CD4-positive, alpha-beta T cell treated with Interleukin-12 subunit alpha and Interleukin-12 subunit beta, for 1 hour (primary cell): ENCODE measurements at regions not wholly inside any gene's neighbourhood (a gene's known extent, or its start where the extent isn't known, plus 50 kb on each side); places are given as distances from the start of the nearest gene placed in this dataset.
"Not testable (repeated sequence)": the region's sequence is repeated elsewhere in the genome, so short reads cannot be mapped to it uniquely, and the experiment has no call there.

Experiments
- DNase-seq: peaks from one replicate; pipeline ENCODE4 v3.0.0-alpha.2; 2020

GRCh38 chr6:140201787-140202458 lies 827.5 kb upstream of the CITED2 start:
- DNase-seq = no peak

GRCh38 chr6:140193269-140193668 lies 818.8 kb upstream of the CITED2 start:
- DNase-seq = no peak

DNA sequence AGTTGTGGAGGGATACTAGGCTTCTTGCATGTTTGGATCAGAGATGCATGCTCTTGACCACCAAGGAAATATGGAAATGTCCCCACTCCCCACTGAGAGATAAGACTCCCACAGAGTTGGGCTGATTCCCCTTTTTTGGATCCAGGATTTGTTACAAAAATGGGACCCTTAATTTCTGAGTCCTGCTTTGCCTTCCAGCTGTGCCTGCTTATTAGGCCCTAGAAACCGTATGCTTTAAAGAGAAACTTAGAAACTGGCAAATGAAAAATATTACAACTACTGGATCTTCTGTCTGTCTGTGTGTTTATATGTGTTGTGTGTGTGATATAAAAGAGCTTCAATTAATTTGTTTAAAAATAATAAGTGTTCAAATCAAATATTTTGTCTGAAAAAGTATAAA lies 817.6 kb upstream of the CITED2 start:
- DNase-seq = no peak

DNA sequence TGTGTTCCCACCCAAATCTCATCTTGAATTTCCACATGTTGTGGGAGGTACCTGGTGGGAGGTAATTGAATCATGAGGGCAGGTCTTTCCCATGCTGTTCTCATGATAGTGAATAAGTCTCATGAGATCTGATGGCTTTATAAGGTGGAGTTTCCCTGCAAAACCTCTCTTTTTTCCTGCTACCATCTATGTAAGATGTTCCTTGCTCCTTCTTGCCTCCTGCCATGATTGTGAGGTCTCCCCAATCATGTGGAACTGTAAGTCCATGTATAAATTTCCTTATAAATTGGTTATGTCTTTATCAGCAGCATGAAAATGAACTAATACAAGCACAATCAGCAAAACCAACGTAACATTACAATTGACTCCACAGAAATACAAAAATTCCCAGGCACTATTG lies 814.8 kb upstream of the CITED2 start:
- DNase-seq = not testable (repeated sequence)

- no peak for DNase-seq
Observed at GRCh38 chr6:140185991-140186390, 811.5 kb upstream of the CITED2 start.

- no peak for DNase-seq
Observed at GRCh38 chr6:140183881-140184280, 809.4 kb upstream of the CITED2 start.

DNA sequence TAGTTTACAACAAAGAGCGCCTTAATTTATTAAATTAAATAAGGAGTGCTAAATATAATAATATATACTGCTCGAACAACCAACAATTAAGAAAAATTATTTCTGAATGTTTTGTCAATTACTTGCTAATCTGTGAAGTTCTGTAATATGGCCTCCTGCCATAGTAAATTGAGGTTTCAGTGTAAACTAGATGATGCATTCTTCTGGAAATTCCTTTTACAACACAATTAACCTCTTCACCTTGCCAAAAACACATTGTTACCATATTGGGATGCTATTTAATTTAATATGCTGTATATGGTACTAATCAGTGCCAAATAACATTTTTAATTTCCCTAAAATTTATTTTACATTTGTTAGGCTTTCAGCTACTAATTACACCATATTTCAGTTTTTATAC lies 808.4 kb upstream of the CITED2 start:
- DNase-seq = no peak

GRCh38 chr6:140181876-140182275 lies 807.4 kb upstream of the CITED2 start:
- no peak for DNase-seq

GRCh38 chr6:140180306-140180705 lies 805.9 kb upstream of the CITED2 start:
- DNase-seq = no peak

- no peak for DNase-seq
Observed at GRCh38 chr6:140178935-140179334, 804.5 kb upstream of the CITED2 start.

GRCh38 chr6:140178520-140178919 lies 804.1 kb upstream of the CITED2 start:
- DNase-seq = no peak

DNA sequence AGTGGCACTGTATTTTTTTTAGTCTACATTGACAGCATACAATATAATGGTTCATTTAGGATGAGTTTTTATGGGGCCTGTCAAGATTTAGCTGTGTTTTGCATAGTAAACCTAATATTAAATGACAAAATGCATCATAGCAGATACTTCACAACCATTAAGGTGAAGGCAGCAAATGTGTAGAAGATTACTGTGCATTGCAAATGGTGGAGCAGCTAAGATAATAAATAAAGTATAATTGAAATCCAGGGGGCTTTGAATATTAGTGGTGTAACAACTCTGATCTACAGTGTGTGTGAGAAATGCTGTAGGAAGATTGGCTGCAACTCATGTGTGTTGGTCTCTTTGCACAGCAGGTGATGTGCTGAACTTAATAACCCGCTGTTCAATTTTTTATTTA lies 801.9 kb upstream of the CITED2 start:
- DNase-seq = no peak

GRCh38 chr6:140175486-140175885 lies 801.0 kb upstream of the CITED2 start:
- no peak for DNase-seq

GRCh38 chr6:140174524-140174923 lies 800.1 kb upstream of the CITED2 start:
- DNase-seq = no peak

DNA sequence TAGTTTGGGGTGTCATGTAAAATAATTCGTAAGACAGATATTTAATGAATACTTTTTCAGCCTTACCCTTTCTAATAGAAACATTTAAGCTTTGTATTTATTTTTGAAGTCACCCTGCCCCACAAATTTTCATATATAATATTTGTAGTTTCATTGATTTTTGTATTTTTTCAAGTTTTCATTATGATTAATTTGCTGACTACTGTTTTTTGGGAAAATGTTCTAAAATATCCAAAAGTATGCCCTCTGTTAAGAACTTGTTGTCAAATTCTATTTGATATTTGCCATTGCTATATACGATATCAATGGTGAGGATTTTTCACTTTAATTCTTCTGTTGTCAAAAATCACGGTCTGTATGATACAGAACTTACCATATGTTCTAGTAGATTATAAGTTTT lies 793.9 kb upstream of the CITED2 start:
- no peak for DNase-seq

GRCh38 chr6:140160909-140161308 lies 786.5 kb upstream of the CITED2 start:
- DNase-seq = no peak

- DNase-seq = no peak
Observed at GRCh38 chr6:140160494-140160893, 786.0 kb upstream of the CITED2 start.

DNA sequence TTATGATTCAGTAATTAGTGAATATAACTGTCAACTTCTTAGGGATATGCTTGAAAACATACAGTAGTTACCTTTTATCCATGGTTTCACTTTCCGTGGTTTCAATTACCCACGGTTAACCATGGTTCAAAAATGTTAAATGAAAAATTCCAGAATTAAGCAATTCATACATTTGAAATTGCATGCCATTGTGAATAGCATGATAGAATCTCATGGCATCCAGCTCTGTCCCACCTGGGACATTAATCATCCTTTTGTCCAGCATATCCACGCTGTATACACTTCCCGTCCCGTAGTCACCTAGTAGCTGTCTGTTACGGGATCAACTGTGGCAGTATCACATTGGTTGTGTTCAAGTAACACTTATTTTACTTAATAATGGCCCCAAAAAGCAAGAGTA lies 781.7 kb upstream of the CITED2 start:
- no peak for DNase-seq

DNA sequence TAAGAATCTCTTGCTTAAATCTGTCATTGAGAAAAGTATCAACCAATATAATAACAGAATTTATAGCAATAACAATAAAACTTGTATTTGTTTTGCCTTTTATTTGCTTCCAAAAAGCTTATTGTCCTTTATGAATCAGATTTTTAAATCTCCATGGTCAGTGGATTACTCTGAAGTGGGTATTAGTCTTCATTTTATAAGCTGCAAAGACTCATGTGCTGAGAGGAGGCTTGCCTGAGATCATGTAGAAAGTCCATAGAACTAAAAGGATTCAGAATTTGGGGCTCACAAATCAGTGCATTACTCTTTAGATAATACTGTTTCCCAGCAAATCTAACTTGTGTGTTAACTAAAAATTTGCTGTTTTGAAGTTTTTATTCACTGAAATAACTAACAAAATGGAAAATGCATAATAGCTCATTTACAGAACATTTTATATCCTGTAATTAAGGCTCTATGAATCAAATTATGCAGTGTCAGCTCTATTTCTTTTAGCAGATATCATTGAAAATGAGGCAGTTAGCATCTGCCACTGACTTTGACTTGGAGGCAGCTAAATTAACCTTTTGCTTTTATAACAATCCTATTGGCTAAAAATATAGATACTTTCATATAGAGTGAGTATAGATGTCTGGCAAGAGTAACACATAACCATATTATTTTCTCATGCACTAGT lies 781.1 kb upstream of the CITED2 start:
- no peak for DNase-seq

DNA sequence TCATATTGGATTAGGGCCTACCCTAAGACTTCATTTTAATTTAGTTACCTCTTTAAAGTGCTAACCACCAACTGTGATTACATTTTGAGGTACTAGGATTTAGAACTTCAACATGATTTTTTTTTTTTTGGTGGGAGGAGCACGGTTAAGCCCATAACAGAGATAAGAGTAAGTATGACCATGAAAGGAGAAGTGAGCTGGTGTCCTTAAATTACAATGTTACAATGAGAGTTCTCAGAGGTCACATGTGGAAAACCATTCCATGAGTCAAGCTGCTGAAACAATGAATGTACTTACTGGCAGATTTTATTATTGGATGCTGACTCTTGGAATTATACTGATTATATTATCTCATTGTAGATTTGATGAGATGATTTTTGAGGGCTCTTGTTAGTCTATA lies 779.3 kb upstream of the CITED2 start:
- DNase-seq = no peak

DNA sequence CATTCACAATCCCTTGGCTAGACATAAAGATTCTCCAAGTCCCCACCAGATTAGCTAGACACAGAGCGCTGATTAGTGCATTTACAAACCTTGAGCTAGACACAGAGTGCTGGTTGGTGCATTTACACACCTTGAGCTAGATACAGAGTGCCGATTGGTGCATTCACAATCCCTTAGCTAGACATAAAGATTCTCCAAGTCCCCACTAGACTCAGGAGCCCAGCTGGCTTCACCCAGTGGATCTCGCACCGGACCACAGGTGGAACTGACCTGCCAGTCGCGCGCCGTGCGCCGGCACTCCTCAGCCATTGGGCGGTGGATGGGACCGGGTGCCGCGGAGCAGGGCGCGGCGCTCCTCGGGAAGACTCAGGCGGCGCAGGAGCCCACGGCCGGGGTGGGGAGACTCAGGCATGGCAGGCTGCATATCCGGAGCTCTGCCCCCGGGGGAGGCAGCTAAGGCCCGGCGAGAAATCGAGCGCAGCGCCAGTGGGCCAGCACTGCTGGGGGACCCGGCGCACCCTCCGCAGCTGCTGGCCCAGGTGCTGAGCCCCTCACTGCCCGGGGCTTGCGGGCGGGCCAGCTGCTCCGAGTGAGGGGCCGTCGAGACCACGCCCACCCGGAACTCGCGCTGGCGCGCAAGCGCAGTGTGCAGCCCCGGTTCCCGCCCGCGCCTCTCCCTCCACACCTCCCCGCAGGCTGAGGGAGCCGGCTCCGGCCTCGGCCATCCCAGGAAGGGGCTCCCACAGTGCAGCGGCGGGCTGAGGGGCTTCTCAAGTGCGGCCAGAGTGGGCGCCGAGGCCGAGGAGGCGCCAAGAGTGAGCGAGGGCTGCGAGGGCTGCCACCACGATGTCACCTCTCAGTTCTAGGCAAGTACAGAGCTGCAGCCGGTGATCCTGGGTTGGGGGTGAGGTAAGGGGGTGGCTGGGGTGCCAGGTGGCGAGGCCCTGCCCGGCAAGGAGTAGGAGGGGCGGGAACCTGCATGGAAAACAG lies 773.7 kb upstream of the CITED2 start:
- DNase-seq = not testable (repeated sequence)

- no peak for DNase-seq
Observed at GRCh38 chr6:140140891-140141290, 766.4 kb upstream of the CITED2 start.

GRCh38 chr6:140138311-140139010 lies 764.0 kb upstream of the CITED2 start:
- no peak for DNase-seq
